HEK293T (cell line): ENCODE measurements at regions not wholly inside any gene's neighbourhood (a gene's known extent, or its start where the extent isn't known, plus 50 kb on each side); places are given as distances from the start of the nearest gene placed in this dataset.

Experiments used
- CTCF ChIA-PET: fragments of 350-600 bp; formaldehyde crosslinking; extraction: SDS; loops from one replicate; lab custom pipeline; 2021; ENCODE audit warnings: antibody characterized with exemption, inconsistent platforms; lab: Yijun Ruan, JAX
- POLR2A ChIA-PET: fragments of 350-600 bp; formaldehyde crosslinking; extraction: SDS; loops from one replicate; lab custom pipeline; 2020; ENCODE audit warnings: antibody characterized with exemption, inconsistent platforms; lab: Yijun Ruan, JAX
- DNase-seq: peaks from one replicate; pipeline ENCODE4 v3.0.0; 2012; ENCODE audit warnings: mixed read lengths; ENCODE audit errors: extremely low spot score
- ARNT ChIP-seq: fragments of 450-650 bp; IDR thresholded peaks from 2 replicates; pipeline ENCODE4 v1.6.1; 2017; ENCODE audit warnings: mild to moderate bottlenecking
- BHLHE40 ChIP-seq: fragments of 450-650 bp; IDR thresholded peaks from 2 replicates; pipeline ENCODE4 v1.6.1; 2016; ENCODE audit warnings: mild to moderate bottlenecking, moderate library complexity, borderline replicate concordance
- CTBP1 ChIP-seq: fragments of 450-650 bp; IDR thresholded peaks from 2 replicates; pipeline ENCODE4 v1.6.1; 2016; ENCODE audit warnings: borderline replicate concordance
- ELF4 ChIP-seq: fragments of 450-650 bp; IDR thresholded peaks from 2 replicates; pipeline ENCODE4 v1.6.1; 2017; ENCODE audit warnings: antibody characterized with exemption
- FOXA1 ChIP-seq: fragments of 450-650 bp; IDR thresholded peaks from 2 replicates; pipeline ENCODE4 v1.6.1; 2016; ENCODE audit warnings: mild to moderate bottlenecking
- FOXK2 ChIP-seq: fragments of 450-650 bp; IDR thresholded peaks from 2 replicates; pipeline ENCODE4 v1.6.1; 2016; ENCODE audit warnings: mild to moderate bottlenecking
- FOXM1 ChIP-seq: fragments of 450-650 bp; IDR thresholded peaks from 2 replicates; pipeline ENCODE4 v1.6.1; 2017; ENCODE audit warnings: mild to moderate bottlenecking, borderline replicate concordance
- HDGF ChIP-seq: fragments of 450-650 bp; IDR thresholded peaks from 2 replicates; pipeline ENCODE4 v1.6.1; 2017; ENCODE audit warnings: antibody characterized with exemption, borderline replicate concordance
- L3MBTL2 ChIP-seq: fragments of 450-650 bp; conservative IDR thresholded peaks from 2 replicates; pipeline ENCODE4 v1.6.1; 2016; ENCODE audit warnings: mild to moderate bottlenecking
- LEF1 ChIP-seq: fragments of 450-650 bp; IDR thresholded peaks from 2 replicates; pipeline ENCODE4 v1.6.1; 2017; ENCODE audit warnings: mild to moderate bottlenecking, borderline replicate concordance
- NFRKB ChIP-seq: fragments of 450-650 bp; IDR thresholded peaks from 2 replicates; pipeline ENCODE4 v1.6.1; 2016; ENCODE audit warnings: mild to moderate bottlenecking, moderate library complexity
- PKNOX1 ChIP-seq: fragments of 450-650 bp; IDR thresholded peaks from 2 replicates; pipeline ENCODE4 v1.6.1; 2016
- SP1 ChIP-seq: fragments of 450-650 bp; IDR thresholded peaks from 2 replicates; pipeline ENCODE4 v1.6.1; 2017
- SUZ12 ChIP-seq: fragments of 450-650 bp; IDR thresholded peaks from 2 replicates; pipeline ENCODE4 v1.6.1; 2016; ENCODE audit warnings: mild to moderate bottlenecking
- TARDBP ChIP-seq: fragments of 450-650 bp; IDR thresholded peaks from 2 replicates; pipeline ENCODE4 v1.6.1; 2016
- ZNF384 ChIP-seq: fragments of 450-650 bp; IDR thresholded peaks from 2 replicates; pipeline ENCODE4 v1.6.1; 2016

GRCh38 chr4:18670034-18670433 is 648.5 kb upstream of the LCORL start:
- CTCF ChIA-PET, result no interaction called here
- TF ChIP-seq LEF1 (no peak), TARDBP (no peak), BHLHE40 (no peak), FOXK2 (no peak), HDGF (no peak), SUZ12 (no peak), L3MBTL2 (no peak), ELF4 (no peak), FOXM1 (no peak), ZNF384 (no peak), CTBP1 (no peak), SP1 (no peak), PKNOX1 (no peak), NFRKB (no peak), ARNT (no peak)
- POLR2A ChIA-PET, result no interaction called here
- no peak for DNase-seq

- TF ChIP-seq FOXM1, result no peak
- TF ChIP-seq PKNOX1, result no peak
- no peak for TF ChIP-seq TARDBP
- TF ChIP-seq ZNF384, result no peak
- TF ChIP-seq ELF4, result no peak
- ChIA-PET POLR2A (no interaction called here), CTCF (no interaction called here)
- no peak for DNase-seq
Observed at GRCh38 chr4:18669390-18669789, 647.8 kb upstream of the LCORL start.

DNA sequence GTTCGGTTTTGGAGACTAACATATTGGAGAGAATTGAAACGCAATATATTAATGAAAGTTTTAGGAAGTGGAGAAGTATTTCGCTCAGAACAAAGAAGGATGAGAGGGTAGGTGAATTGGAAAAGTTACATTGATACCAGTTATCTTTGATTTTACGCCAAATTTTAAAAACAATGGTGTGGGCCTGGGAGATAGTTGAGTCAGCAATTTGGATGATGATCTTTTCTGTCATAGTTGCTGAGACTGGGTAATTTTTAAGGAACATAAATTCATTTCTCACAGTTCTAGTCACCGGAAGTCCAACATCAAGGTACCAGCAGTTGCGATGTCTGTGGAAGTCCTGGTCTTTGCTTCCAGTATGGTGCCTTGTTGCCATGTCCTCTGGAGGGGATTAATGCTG is 644.8 kb upstream of the LCORL start:
- CTCF ChIA-PET, result no interaction called here
- no peak for DNase-seq
- TF ChIP-seq ARNT (no peak), CTBP1 (no peak), TARDBP (no peak), SUZ12 (no peak), ELF4 (no peak), L3MBTL2 (no peak), LEF1 (no peak), NFRKB (no peak), FOXA1 (no peak), PKNOX1 (no peak), FOXM1 (no peak), FOXK2 (no peak), HDGF (no peak), ZNF384 (no peak), BHLHE40 (no peak), SP1 (no peak)
- POLR2A ChIA-PET, result no interaction called here

- no peak for TF ChIP-seq ARNT
- no peak for TF ChIP-seq BHLHE40
- no peak for TF ChIP-seq L3MBTL2
- no peak for TF ChIP-seq PKNOX1
- TF ChIP-seq FOXA1, result no peak
- no peak for TF ChIP-seq ZNF384
- TF ChIP-seq CTBP1, result no peak
- no peak for TF ChIP-seq FOXK2
- no peak for TF ChIP-seq FOXM1
- no peak for TF ChIP-seq SUZ12
- no peak for TF ChIP-seq SP1
- TF ChIP-seq ELF4, result no peak
- no peak for TF ChIP-seq NFRKB
- no peak for TF ChIP-seq TARDBP
- no peak for DNase-seq
- POLR2A ChIA-PET, result no interaction called here
- CTCF ChIA-PET, result no interaction called here
Observed at GRCh38 chr4:18664171-18664570, 642.6 kb upstream of the LCORL start.

DNA sequence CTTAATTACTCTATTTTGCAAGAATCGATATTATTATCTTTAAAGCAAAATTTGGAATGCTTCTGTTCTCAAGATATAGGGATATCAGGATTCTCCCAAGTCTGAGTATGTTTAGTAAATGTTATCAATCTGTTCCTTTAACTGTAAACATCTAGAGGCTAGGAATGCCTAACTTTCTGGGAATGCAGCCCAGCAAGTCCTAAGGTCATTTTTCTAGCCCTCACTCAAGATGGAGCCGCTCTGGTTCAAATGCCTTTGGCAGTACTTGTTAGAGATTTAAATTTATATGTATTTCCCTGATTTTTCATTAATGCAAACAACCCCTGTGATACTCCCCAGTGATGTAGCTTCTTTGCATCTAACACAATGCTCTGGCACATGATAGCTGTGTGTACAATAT is 623.8 kb upstream of the LCORL start:
- POLR2A ChIA-PET, result no interaction called here
- no peak for TF ChIP-seq ELF4
- no peak for TF ChIP-seq HDGF
- TF ChIP-seq TARDBP, result no peak
- no peak for TF ChIP-seq SP1
- no peak for TF ChIP-seq FOXM1
- TF ChIP-seq ARNT, result no peak
- no peak for TF ChIP-seq FOXK2
- no peak for TF ChIP-seq LEF1
- TF ChIP-seq ZNF384, result no peak
- CTCF ChIA-PET, result no interaction called here
- no peak for DNase-seq

- CTCF ChIA-PET, result no interaction called here
- no peak for DNase-seq
- TF ChIP-seq L3MBTL2, result no peak
- TF ChIP-seq CTBP1, result no peak
- POLR2A ChIA-PET, result no interaction called here
Observed at GRCh38 chr4:18641334-18641733, 619.8 kb upstream of the LCORL start.
